Large intestine (tissue), 3 donors: ENCODE measurements at regions not wholly inside any gene's neighbourhood (a gene's known extent, or its start where the extent isn't known, plus 50 kb on each side); places are given as distances from the start of the nearest gene placed in this dataset.

Source experiments
- DNase-seq, 2 donors: peaks; one replicate each; pipeline versions ENCODE4 v3.0.0 to v3.0.0-alpha.2; 2013
- H3K27ac ChIP-seq: one replicate; pipeline ENCODE4 v1.5.1; 2013; ENCODE audit warnings: low read length
- H3K27me3 ChIP-seq: 2 replicates; pipeline ENCODE4 v1.6.1; 2013; ENCODE audit warnings: low read length; ENCODE audit not compliant: control insufficient read depth, insufficient read depth
- H3K36me3 ChIP-seq: 2 replicates; pipeline ENCODE4 v1.6.1; 2013; ENCODE audit warnings: low read length; ENCODE audit not compliant: control insufficient read depth, insufficient read depth
- H3K4me1 ChIP-seq: one replicate; pipeline ENCODE4 v1.6.1; 2013; ENCODE audit warnings: low read length; ENCODE audit not compliant: control insufficient read depth, insufficient read depth
- H3K4me3 ChIP-seq: one replicate; pipeline ENCODE4 v1.5.1; 2013; ENCODE audit warnings: low read length
- H3K9me3 ChIP-seq: one replicate; pipeline ENCODE4 v1.6.1; 2013; ENCODE audit warnings: mild to moderate bottlenecking, low read depth, low read length, moderate library complexity; ENCODE audit not compliant: control insufficient read depth
- WGBS: methylation state at CpG from one replicate; pipeline ENCODE4 v1.1.5; 2013; ENCODE audit warnings: low lambda C conversion rate; ENCODE audit not compliant: insufficient coverage; 5-methylcytosine and 5-hydroxymethylcytosine counted together

DNA sequence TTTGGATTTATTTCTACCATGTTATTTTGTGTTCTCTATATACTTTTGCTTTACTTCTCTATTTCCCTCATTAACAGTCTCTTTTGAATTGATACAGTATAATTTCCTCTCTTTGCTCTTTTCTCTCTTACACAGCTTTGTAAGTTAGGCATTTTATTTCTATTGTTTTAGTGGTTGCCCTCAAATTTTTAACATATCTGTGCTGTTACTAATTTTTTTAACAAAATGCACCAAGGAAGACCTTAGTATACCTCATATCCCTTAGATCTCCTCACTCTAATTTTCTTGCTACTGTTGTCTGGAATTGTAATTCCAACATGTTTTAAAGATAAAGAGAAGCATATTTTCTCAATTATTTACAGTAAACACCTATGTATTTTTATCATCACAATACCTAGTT lies 416.8 kb upstream of the SLC14A2 start:
- H3K36me3 ChIP-seq = no peaks in the 10 kb centered on the region

DNA sequence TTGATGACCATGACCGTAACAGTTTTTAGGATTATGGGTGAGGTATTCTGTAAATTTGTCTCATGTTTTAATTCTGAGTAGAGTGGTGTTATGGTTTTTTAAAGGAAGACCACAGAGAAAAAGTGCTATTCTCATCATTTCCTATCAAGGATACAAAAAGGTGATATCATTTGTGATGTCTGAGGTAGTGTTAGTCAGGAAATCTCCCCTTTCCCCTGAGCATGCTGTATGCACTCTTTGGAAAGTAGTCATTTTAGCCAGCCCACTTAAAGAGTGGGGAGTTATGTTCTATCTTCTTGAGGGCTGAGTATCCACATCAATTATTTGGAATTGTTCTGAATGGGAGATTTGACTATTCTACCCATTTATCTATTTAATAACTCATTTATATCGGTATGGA lies 414.2 kb upstream of the SLC14A2 start:
- WGBS = 100% methylated on average over 1 of the region's 2 CpGs
- no peaks in the 10 kb centered on the region for H3K9me3 ChIP-seq
- H3K27me3 ChIP-seq = no peaks in the 10 kb centered on the region
- DNase-seq = no peak
- H3K4me3 ChIP-seq = no peak overlapping the region
- no peaks in the 10 kb centered on the region for H3K36me3 ChIP-seq
- H3K4me1 ChIP-seq = peaks cover 19% of the 10 kb centered on the region
- H3K27ac ChIP-seq = no peak overlapping the region

More for the DNA sequence above, 416.8 kb upstream of the SLC14A2 start:
- Histone ChIP-seq H3K4me1 (peaks cover 9% of the 10 kb centered on the region), H3K9me3 (no peaks in the 10 kb centered on the region), H3K27ac (no peak overlapping the region), H3K27me3 (no peaks in the 10 kb centered on the region), H3K4me3 (no peak overlapping the region)
- DNase-seq = no peak

GRCh38 chr18:45201489-45201888 lies 413.8 kb upstream of the SLC14A2 start:
- Histone ChIP-seq H3K4me1 (peaks cover 19% of the 10 kb centered on the region), H3K9me3 (no peaks in the 10 kb centered on the region), H3K27me3 (no peaks in the 10 kb centered on the region), H3K27ac (no peak overlapping the region), H3K4me3 (no peak overlapping the region), H3K36me3 (no peaks in the 10 kb centered on the region)
- DNase-seq = no peak

DNA sequence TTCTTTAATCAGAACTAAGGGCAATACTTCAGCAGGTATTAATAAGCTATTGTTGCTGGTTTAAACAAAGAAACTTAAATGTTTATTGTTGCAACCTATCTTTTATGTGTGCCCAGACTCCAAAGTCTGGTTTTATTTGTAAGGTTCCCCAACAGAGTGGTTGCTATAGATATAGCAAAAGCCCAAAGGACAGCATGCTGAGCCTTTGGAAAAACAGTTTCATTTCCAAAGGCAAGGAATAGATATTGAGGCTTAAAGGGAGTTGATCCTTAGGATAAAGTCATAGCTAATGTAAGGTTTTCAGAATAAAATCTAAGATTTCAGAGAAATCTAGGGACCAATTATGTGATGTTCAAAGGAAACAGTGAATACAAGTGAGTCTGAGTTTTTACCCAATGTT lies 413.2 kb upstream of the SLC14A2 start:
- DNase-seq = peak in 1 of 2 donors; percentile 30
- H3K4me1 ChIP-seq = peaks cover 19% of the 10 kb centered on the region

GRCh38 chr18:45203677-45204076 lies 411.6 kb upstream of the SLC14A2 start:
- Histone ChIP-seq H3K36me3 (no peaks in the 10 kb centered on the region), H3K27me3 (no peaks in the 10 kb centered on the region), H3K4me1 (peaks cover 19% of the 10 kb centered on the region), H3K27ac (no peak overlapping the region), H3K9me3 (no peaks in the 10 kb centered on the region), H3K4me3 (no peak overlapping the region)
- DNase-seq = no peak
- WGBS = no CpG with 5 or more reads among the region's 2 CpGs

More for the DNA sequence above, 413.2 kb upstream of the SLC14A2 start:
- no peaks in the 10 kb centered on the region for H3K9me3 ChIP-seq
- H3K36me3 ChIP-seq = no peaks in the 10 kb centered on the region
- no peak overlapping the region for H3K4me3 ChIP-seq
- H3K27ac ChIP-seq = peak overlapping the region; percentile 30
- no peaks in the 10 kb centered on the region for H3K27me3 ChIP-seq

DNA sequence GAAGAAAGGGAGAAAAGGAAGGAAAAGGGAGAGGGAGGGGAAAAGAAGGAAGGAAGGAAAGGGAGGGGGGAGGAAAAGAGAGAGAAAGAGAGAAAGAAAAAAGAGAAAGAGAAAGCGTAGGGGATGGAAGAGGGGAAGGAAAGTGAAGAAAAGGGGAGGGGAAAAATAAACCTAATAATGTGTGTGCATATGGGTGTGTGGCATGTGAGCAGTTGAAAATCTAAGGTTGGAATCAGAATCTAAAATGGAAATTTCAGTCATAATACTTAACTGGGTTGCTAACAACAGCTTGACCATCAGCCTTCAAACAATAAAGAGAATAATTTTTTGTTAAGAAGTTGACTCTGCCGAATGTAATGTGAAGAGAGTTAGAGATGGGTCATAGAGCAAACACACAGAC lies 407.9 kb upstream of the SLC14A2 start:
- H3K27me3 ChIP-seq = no peaks in the 10 kb centered on the region
- no peak overlapping the region for H3K4me3 ChIP-seq
- no peak for DNase-seq
- H3K27ac ChIP-seq = no peak overlapping the region
- H3K36me3 ChIP-seq = no peaks in the 10 kb centered on the region
- peaks cover 16% of the 10 kb centered on the region for H3K4me1 ChIP-seq
- no peaks in the 10 kb centered on the region for H3K9me3 ChIP-seq
- 92% methylated on average over 2 of the region's 2 CpGs for WGBS

DNA sequence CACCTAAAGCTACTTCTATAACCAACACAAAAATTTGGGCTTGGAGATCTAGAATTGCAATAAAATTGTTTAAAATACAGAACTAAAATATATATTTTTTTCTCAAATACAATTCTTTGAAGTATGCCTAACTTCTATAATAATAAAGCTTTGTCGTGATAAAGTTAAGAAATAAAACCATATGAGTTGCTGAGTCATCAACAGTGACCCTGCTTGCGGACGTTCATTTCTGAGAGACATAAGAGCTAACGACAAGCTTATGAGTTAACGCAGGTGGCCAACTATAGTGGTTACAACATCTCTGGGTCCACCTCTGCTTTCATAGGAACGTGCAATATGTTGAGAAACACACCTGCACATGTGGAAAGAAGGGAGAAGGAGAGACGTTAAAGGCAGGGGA lies 407.1 kb upstream of the SLC14A2 start:
- no peak for DNase-seq
- WGBS = 100% methylated on average over 1 of the region's 7 CpGs
- Histone ChIP-seq H3K4me3 (no peak overlapping the region), H3K27me3 (no peaks in the 10 kb centered on the region), H3K27ac (no peak overlapping the region), H3K4me1 (peaks cover 11% of the 10 kb centered on the region), H3K9me3 (no peaks in the 10 kb centered on the region), H3K36me3 (no peaks in the 10 kb centered on the region)

- H3K27ac ChIP-seq = no peak overlapping the region
- H3K4me1 ChIP-seq = no peaks in the 10 kb centered on the region
- H3K27me3 ChIP-seq = no peaks in the 10 kb centered on the region
- no peaks in the 10 kb centered on the region for H3K36me3 ChIP-seq
- 52% methylated on average over 2 of the region's 13 CpGs for WGBS
- H3K4me3 ChIP-seq = no peak overlapping the region
- peak; percentile 64 to 69 for DNase-seq
- H3K9me3 ChIP-seq = no peaks in the 10 kb centered on the region
Observed at GRCh38 chr18:45212181-45213039, 402.9 kb upstream of the SLC14A2 start.

DNA sequence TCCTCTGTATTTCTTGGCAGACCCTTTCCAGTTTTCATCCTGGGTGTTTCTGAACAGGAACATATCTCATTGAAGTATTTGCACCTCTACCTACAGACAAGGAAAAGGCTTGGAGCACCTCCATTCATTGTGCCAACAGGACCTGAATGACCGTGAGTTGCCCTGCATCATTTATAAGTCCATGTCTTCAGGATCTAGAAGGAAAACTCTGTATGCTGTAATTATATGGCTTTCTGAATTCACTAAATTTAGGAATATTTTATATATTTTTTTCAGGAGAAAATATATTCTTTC lies 402.3 kb upstream of the SLC14A2 start:
- Histone ChIP-seq H3K9me3 (no peaks in the 10 kb centered on the region), H3K27me3 (no peaks in the 10 kb centered on the region), H3K27ac (no peak overlapping the region), H3K36me3 (no peaks in the 10 kb centered on the region), H3K4me3 (no peak overlapping the region), H3K4me1 (no peaks in the 10 kb centered on the region)
- WGBS = no CpG with 5 or more reads among the region's 1 CpG
- no peak for DNase-seq

GRCh38 chr18:45218436-45218835 lies 396.8 kb upstream of the SLC14A2 start:
- WGBS = no CpG with 5 or more reads among the region's 6 CpGs
- H3K4me3 ChIP-seq = no peak overlapping the region
- no peak for DNase-seq
- no peaks in the 10 kb centered on the region for H3K4me1 ChIP-seq
- H3K36me3 ChIP-seq = no peaks in the 10 kb centered on the region
- no peaks in the 10 kb centered on the region for H3K27me3 ChIP-seq
- no peaks in the 10 kb centered on the region for H3K9me3 ChIP-seq
- no peak overlapping the region for H3K27ac ChIP-seq

- no peaks in the 10 kb centered on the region for H3K9me3 ChIP-seq
- WGBS = no CpG with 5 or more reads among the region's 5 CpGs
- no peak overlapping the region for H3K4me3 ChIP-seq
- no peaks in the 10 kb centered on the region for H3K4me1 ChIP-seq
- H3K27ac ChIP-seq = no peak overlapping the region
- H3K27me3 ChIP-seq = no peaks in the 10 kb centered on the region
- DNase-seq = no peak
- H3K36me3 ChIP-seq = no peaks in the 10 kb centered on the region
Observed at GRCh38 chr18:45221363-45221762, 393.9 kb upstream of the SLC14A2 start.
